H54 (cell line): ENCODE measurements at regions not wholly inside any gene's neighbourhood (a gene's known extent, or its start where the extent isn't known, plus 50 kb on each side); places are given as distances from the start of the nearest gene placed in this dataset.

Experiments used
- DNase-seq: peaks from one replicate; pipeline ENCODE4 v3.0.0; 2011; ENCODE audit warnings: low spot score, mixed read lengths; ENCODE audit not compliant: insufficient read length
- FAIRE-seq: peaks from 3 replicates; lab custom pipeline; 2011; peaks lifted over from hg19 to GRCh38; lab: Jason Lieb, UNC
- POLR2A ChIP-seq: IDR thresholded peaks from 2 replicates; pipeline ENCODE4 v1.6.1; 2011; ENCODE audit warnings: low read depth, mild to moderate bottlenecking, low read length

GRCh38 chr5:15254607-15255006, 245.4 kb upstream of the FBXL7 start:
- no peak for FAIRE-seq
- TF ChIP-seq POLR2A: no peak
- DNase-seq: no peak

GRCh38 chr5:15252331-15252730, 247.6 kb upstream of the FBXL7 start:
- FAIRE-seq (peak; percentile 67), DNase-seq (no peak)
- no peak for TF ChIP-seq POLR2A

GRCh38 chr5:15249152-15249551, 250.8 kb upstream of the FBXL7 start:
- peak; percentile 96 for FAIRE-seq
- TF ChIP-seq POLR2A: no peak

GRCh38 chr5:15248731-15249130, 251.2 kb upstream of the FBXL7 start:
- no peak for DNase-seq
- no peak for FAIRE-seq
- TF ChIP-seq POLR2A: no peak

More at GRCh38 chr5:15249152-15249551, 250.8 kb upstream of the FBXL7 start:
- peak; percentile 14 for DNase-seq

- DNase-seq (no peak), FAIRE-seq (no peak)
- no peak for TF ChIP-seq POLR2A
Observed at GRCh38 chr5:15245913-15246312, 254.1 kb upstream of the FBXL7 start.

- FAIRE-seq (peak; percentile 50), DNase-seq (no peak)
- TF ChIP-seq POLR2A: no peak
Observed at GRCh38 chr5:15243301-15244020, 256.5 kb upstream of the FBXL7 start.

GRCh38 chr5:15241216-15241821, 258.7 kb upstream of the FBXL7 start:
- FAIRE-seq: peak; percentile 33
- no peak for DNase-seq
- no peak for TF ChIP-seq POLR2A

- no peak for TF ChIP-seq POLR2A
- DNase-seq (no peak), FAIRE-seq (no peak)
Observed at GRCh38 chr5:15238006-15238405, 262.0 kb upstream of the FBXL7 start.

- no peak for DNase-seq
- no peak for TF ChIP-seq POLR2A
Observed at GRCh38 chr5:15236911-15237508, 263.0 kb upstream of the FBXL7 start.

GRCh38 chr5:15234911-15235310, 265.1 kb upstream of the FBXL7 start:
- FAIRE-seq (no peak), DNase-seq (no peak)
- TF ChIP-seq POLR2A: no peak

More at GRCh38 chr5:15236911-15237508, 263.0 kb upstream of the FBXL7 start:
- FAIRE-seq: no peak

GRCh38 chr5:15234366-15234765, 265.6 kb upstream of the FBXL7 start:
- DNase-seq (no peak), FAIRE-seq (no peak)
- no peak for TF ChIP-seq POLR2A

- no peak for DNase-seq
Observed at GRCh38 chr5:15233566-15233965, 266.4 kb upstream of the FBXL7 start.

GRCh38 chr5:15222156-15222555, 277.8 kb upstream of the FBXL7 start:
- DNase-seq (no peak), FAIRE-seq (no peak)
- TF ChIP-seq POLR2A: no peak

More at GRCh38 chr5:15233566-15233965, 266.4 kb upstream of the FBXL7 start:
- no peak for TF ChIP-seq POLR2A
- FAIRE-seq: no peak

- DNase-seq: no peak
- FAIRE-seq: no peak
Observed at GRCh38 chr5:15220642-15221173, 279.3 kb upstream of the FBXL7 start.

GRCh38 chr5:15215056-15215455, 284.9 kb upstream of the FBXL7 start:
- no peak for TF ChIP-seq POLR2A
- DNase-seq (no peak), FAIRE-seq (no peak)

More at GRCh38 chr5:15220642-15221173, 279.3 kb upstream of the FBXL7 start:
- no peak for TF ChIP-seq POLR2A
